ENCODE measurements at regions not wholly inside any gene's neighbourhood (a gene's known extent, or its start where the extent isn't known, plus 50 kb on each side); places are given as distances from the start of the nearest gene placed in this dataset.

- Mint-ChIP-seq H3K27ac (no peak overlapping the region), H3K27me3 (ENCODE audit: insufficient read depth) (peaks cover 9% of the 10 kb centered on the region), H3K4me1 (peaks cover 15% of the 10 kb centered on the region), H3K9me3 (no peaks in the 10 kb centered on the region), H3K4me3 (no peak overlapping the region), H3K36me3 (ENCODE audit: low read depth) (no peaks in the 10 kb centered on the region)
- TF ChIP-seq CTCF (conservative IDR thresholded peaks at IDR 0.05) = no peak
- Histone ChIP-seq H3K4me3 (ENCODE audit: low read length) (no peak overlapping the region), H3K9ac (ENCODE audit: extremely low read depth, low read length, poor library complexity, severe bottlenecking) (no peak overlapping the region), H3K27me3 (ENCODE audit: control insufficient read depth, insufficient read depth, low read length, poor library complexity, severe bottlenecking) (peaks cover 12% of the 10 kb centered on the region), H3K36me3 (ENCODE audit: control insufficient read depth, insufficient read depth, low read length) (no peaks in the 10 kb centered on the region), H3K9me3 (ENCODE audit: control insufficient read depth, low read length) (no peaks in the 10 kb centered on the region), H3K4me1 (ENCODE audit: control insufficient read depth, insufficient read depth, low read length) (no peaks in the 10 kb centered on the region), H3K27ac (ENCODE audit: low read depth, low read length) (no peak overlapping the region)
- WGBS, 2 experiments (ENCODE audit: insufficient coverage in 1 of 2, insufficient read length in 1 of 2) = 95% methylated on average over 4 of the region's 4 CpGs; no CpG with 5 or more reads in 1 of the 2 experiments
- DNase-seq = no peak
Measured at GRCh38 chr4:116923389-116923788, 162.0 kb downstream of the TRAM1L1 start.

GRCh38 chr4:116913451-116913850, 171.9 kb downstream of the TRAM1L1 start:
- Mint-ChIP-seq H3K27me3 (ENCODE audit: insufficient read depth) (no peaks in the 10 kb centered on the region), H3K27ac (no peak overlapping the region), H3K9me3 (no peaks in the 10 kb centered on the region), H3K36me3 (ENCODE audit: low read depth) (no peaks in the 10 kb centered on the region), H3K4me3 (no peak overlapping the region), H3K4me1 (no peaks in the 10 kb centered on the region)
- WGBS, 2 experiments (ENCODE audit: insufficient coverage in 1 of 2, insufficient read length in 1 of 2) = 96 to 100% methylated on average over 1 of the region's 1 CpG
- H3K9me3 ChIP-seq (ENCODE audit: control insufficient read depth, low read length) = no peaks in the 10 kb centered on the region
- TF ChIP-seq CTCF (conservative IDR thresholded peaks at IDR 0.05) = no peak
- no peak overlapping the region for H3K4me3 ChIP-seq (ENCODE audit: low read length)
- no peak overlapping the region for H3K9ac ChIP-seq (ENCODE audit: extremely low read depth, low read length, poor library complexity, severe bottlenecking)
- no peaks in the 10 kb centered on the region for H3K4me1 ChIP-seq (ENCODE audit: control insufficient read depth, insufficient read depth, low read length)
- H3K36me3 ChIP-seq (ENCODE audit: control insufficient read depth, insufficient read depth, low read length) = no peaks in the 10 kb centered on the region
- no peaks in the 10 kb centered on the region for H3K27me3 ChIP-seq (ENCODE audit: control insufficient read depth, insufficient read depth, low read length, poor library complexity, severe bottlenecking)
- no peak overlapping the region for H3K27ac ChIP-seq (ENCODE audit: low read depth, low read length)
- no peak for DNase-seq

- no peak overlapping the region for H3K9ac ChIP-seq (ENCODE audit: extremely low read depth, low read length, poor library complexity, severe bottlenecking)
- DNase-seq = no peak
- H3K4me3 ChIP-seq (ENCODE audit: low read length) = no peak overlapping the region
- H3K4me1 ChIP-seq (ENCODE audit: control insufficient read depth, insufficient read depth, low read length) = no peaks in the 10 kb centered on the region
- Mint-ChIP-seq H3K4me1 (no peaks in the 10 kb centered on the region), H3K27me3 (ENCODE audit: insufficient read depth) (no peaks in the 10 kb centered on the region), H3K9me3 (no peaks in the 10 kb centered on the region), H3K36me3 (ENCODE audit: low read depth) (no peaks in the 10 kb centered on the region), H3K4me3 (no peak overlapping the region), H3K27ac (no peak overlapping the region)
- WGBS, 2 experiments (ENCODE audit: insufficient coverage in 1 of 2, insufficient read length in 1 of 2) = 100% methylated on average over 1 of the region's 2 CpGs; no CpG with 5 or more reads in 1 of the 2 experiments
- no peak overlapping the region for H3K27ac ChIP-seq (ENCODE audit: low read depth, low read length)
- H3K27me3 ChIP-seq (ENCODE audit: control insufficient read depth, insufficient read depth, low read length, poor library complexity, severe bottlenecking) = no peaks in the 10 kb centered on the region
- no peaks in the 10 kb centered on the region for H3K9me3 ChIP-seq (ENCODE audit: control insufficient read depth, low read length)
- no peaks in the 10 kb centered on the region for H3K36me3 ChIP-seq (ENCODE audit: control insufficient read depth, insufficient read depth, low read length)
- no peak for TF ChIP-seq CTCF (conservative IDR thresholded peaks at IDR 0.05)
Measured at GRCh38 chr4:116906758-116907157, 178.6 kb downstream of the TRAM1L1 start.

Measured in endodermal cell (in vitro differentiated cells).